Glutamatergic neuron (in vitro differentiated cells): ENCODE measurements at regions not wholly inside any gene's neighbourhood (a gene's known extent, or its start where the extent isn't known, plus 50 kb on each side); places are given as distances from the start of the nearest gene placed in this dataset.

ENCODE experiments used
- DNase-seq: peaks from one replicate; pipeline ENCODE4 v3.0.0; 2022
- H3K27ac Mint-ChIP-seq: one replicate; pipeline ENCODE4 v1.8.0; 2020; ENCODE audit warnings: mild to moderate bottlenecking, mixed read lengths, inconsistent platforms; ENCODE audit not compliant: unreplicated experiment
- H3K27me3 Mint-ChIP-seq: one replicate; pipeline ENCODE4 v1.8.0; 2020; ENCODE audit warnings: mild to moderate bottlenecking, moderate library complexity, mixed read lengths, inconsistent platforms; ENCODE audit not compliant: unreplicated experiment
- H3K36me3 Mint-ChIP-seq: one replicate; pipeline ENCODE4 v1.8.0; 2020; ENCODE audit warnings: mild to moderate bottlenecking, mixed read lengths, inconsistent platforms; ENCODE audit not compliant: unreplicated experiment
- H3K4me1 Mint-ChIP-seq: one replicate; pipeline ENCODE4 v1.8.0; 2020; ENCODE audit warnings: mild to moderate bottlenecking, low read depth, mixed read lengths, inconsistent platforms; ENCODE audit not compliant: unreplicated experiment
- H3K4me3 Mint-ChIP-seq: one replicate; pipeline ENCODE4 v1.8.0; 2020; ENCODE audit warnings: mild to moderate bottlenecking, mixed read lengths, inconsistent platforms; ENCODE audit not compliant: unreplicated experiment
- H3K9me3 Mint-ChIP-seq: one replicate; pipeline ENCODE4 v1.8.0; 2020; ENCODE audit warnings: mild to moderate bottlenecking, moderate library complexity, mixed read lengths, inconsistent platforms; ENCODE audit not compliant: unreplicated experiment
- CTCF ChIP-seq: fragments of 200-600 bp; sonication (generic); IDR thresholded peaks from one replicate; pipeline ENCODE4 v1.5.0; 2021; ENCODE audit not compliant: partially characterized antibody, unreplicated experiment

GRCh38 chr10:111525696-111526095, 448.9 kb downstream of the ADRA2A start:
- Mint-ChIP-seq H3K27me3 (no peaks in the 10 kb centered on the region), H3K4me3 (no peak overlapping the region), H3K36me3 (no peaks in the 10 kb centered on the region), H3K4me1 (no peaks in the 10 kb centered on the region), H3K27ac (no peak overlapping the region), H3K9me3 (no peaks in the 10 kb centered on the region)
- no peak for TF ChIP-seq CTCF
- no peak for DNase-seq

GRCh38 chr10:111531690-111532089, 454.9 kb downstream of the ADRA2A start:
- DNase-seq, result no peak
- no peak overlapping the region for H3K4me3 Mint-ChIP-seq
- no peaks in the 10 kb centered on the region for H3K4me1 Mint-ChIP-seq
- H3K27me3 Mint-ChIP-seq, result no peaks in the 10 kb centered on the region
- H3K9me3 Mint-ChIP-seq, result peaks cover 2% of the 10 kb centered on the region
- no peak for TF ChIP-seq CTCF
- H3K36me3 Mint-ChIP-seq, result no peaks in the 10 kb centered on the region
- H3K27ac Mint-ChIP-seq, result no peak overlapping the region

- TF ChIP-seq CTCF, result no peak
- no peaks in the 10 kb centered on the region for H3K36me3 Mint-ChIP-seq
- no peak overlapping the region for H3K4me3 Mint-ChIP-seq
- H3K9me3 Mint-ChIP-seq, result peaks cover 2% of the 10 kb centered on the region
- H3K4me1 Mint-ChIP-seq, result no peaks in the 10 kb centered on the region
- no peaks in the 10 kb centered on the region for H3K27me3 Mint-ChIP-seq
- no peak overlapping the region for H3K27ac Mint-ChIP-seq
- DNase-seq, result no peak
Measured at GRCh38 chr10:111532139-111532538, 455.3 kb downstream of the ADRA2A start.

GRCh38 chr10:111539246-111539645, 462.4 kb downstream of the ADRA2A start:
- Mint-ChIP-seq H3K27me3 (no peaks in the 10 kb centered on the region), H3K9me3 (no peaks in the 10 kb centered on the region), H3K4me3 (no peak overlapping the region), H3K27ac (no peak overlapping the region), H3K4me1 (no peaks in the 10 kb centered on the region), H3K36me3 (no peaks in the 10 kb centered on the region)
- TF ChIP-seq CTCF, result no peak
- DNase-seq, result no peak

GRCh38 chr10:111543854-111544253, 467.0 kb downstream of the ADRA2A start:
- no peak for DNase-seq
- Mint-ChIP-seq H3K9me3 (no peaks in the 10 kb centered on the region), H3K27ac (no peak overlapping the region), H3K4me1 (no peaks in the 10 kb centered on the region), H3K36me3 (no peaks in the 10 kb centered on the region), H3K4me3 (no peak overlapping the region), H3K27me3 (no peaks in the 10 kb centered on the region)
- TF ChIP-seq CTCF, result no peak
